BLaER1 treated with 17β-estradiol and CSF1 and Interleukin-3, amounts not matched to agents 10 nM and 100 nM (cell line): ENCODE measurements at regions not wholly inside any gene's neighbourhood (a gene's known extent, or its start where the extent isn't known, plus 50 kb on each side); places are given as distances from the start of the nearest gene placed in this dataset.

Experiments used
- H3K27ac ChIP-seq, 11 experiments: shearing (Covaris generic); formaldehyde crosslinking; 2 replicates each; pipeline ENCODE4 v1.8.1; 2022
- H3K27me3 ChIP-seq, 11 experiments: shearing (Covaris generic); formaldehyde crosslinking; 2 replicates each; pipeline ENCODE4 v1.8.1; 2022
- H3K36me3 ChIP-seq, 11 experiments: shearing (Covaris generic); formaldehyde crosslinking; 2 replicates each; pipeline ENCODE4 v1.8.1; 2022
- H3K4me1 ChIP-seq, 10 experiments: shearing (Covaris generic); formaldehyde crosslinking; 2 replicates each; pipeline ENCODE4 v1.8.1; 2022
- H3K4me2 ChIP-seq, 11 experiments: shearing (Covaris generic); formaldehyde crosslinking; 2 replicates each; pipeline ENCODE4 v1.8.1; 2022
- H3K4me3 ChIP-seq, 10 experiments: shearing (Covaris generic); formaldehyde crosslinking; 2 replicates each; pipeline ENCODE4 v1.8.1; 2022
- H3K9ac ChIP-seq, 11 experiments: shearing (Covaris generic); formaldehyde crosslinking; 2 replicates each; pipeline ENCODE4 v1.8.1; 2022
- H3K9me3 ChIP-seq, 11 experiments: shearing (Covaris generic); formaldehyde crosslinking; replicated peaks in 1 of 11; 2 replicates each; pipeline ENCODE4 v1.8.1; 2022
- H4K20me1 ChIP-seq, 11 experiments: shearing (Covaris generic); formaldehyde crosslinking; 2 replicates each; pipeline ENCODE4 v1.8.1; 2022
- Cebpa-rat ChIP-seq, 11 experiments: shearing (Covaris generic); IDR thresholded peaks; 2 replicates each; pipeline ENCODE4 v1.8.1; 2022

- Histone ChIP-seq H3K9me3 (peaks cover 0 to 4% (median 0%) of the 10 kb centered on the region in 11 experiments; a peak in 3 of 22 replicates), H3K4me2 (no peak overlapping the region), H3K27ac (no peak overlapping the region), H3K4me3 (no peak overlapping the region), H3K9ac (no peak overlapping the region), H3K4me1 (no peaks in the 10 kb centered on the region), H3K27me3 (no peaks in the 10 kb centered on the region), H4K20me1 (no peaks in the 10 kb centered on the region), H3K36me3 (no peaks in the 10 kb centered on the region)
- no peak for TF ChIP-seq Cebpa-rat (IDR thresholded peaks at IDR 0.05)
Measured at GRCh38 chr2:125681576-125681975, 974.4 kb upstream of the GYPC start.

- TF ChIP-seq Cebpa-rat (IDR thresholded peaks at IDR 0.05), result no peak
- Histone ChIP-seq H3K4me1 (no peaks in the 10 kb centered on the region), H3K4me2 (no peak overlapping the region), H3K9me3 (peaks cover 0 to 4% (median 0%) of the 10 kb centered on the region in 11 experiments; a peak in 3 of 22 replicates), H3K4me3 (no peak overlapping the region), H3K36me3 (no peaks in the 10 kb centered on the region), H3K9ac (no peak overlapping the region), H3K27me3 (no peaks in the 10 kb centered on the region), H3K27ac (no peak overlapping the region), H4K20me1 (no peaks in the 10 kb centered on the region)
Measured at GRCh38 chr2:125681976-125682805, 973.8 kb upstream of the GYPC start.

GRCh38 chr2:125684256-125684655, 971.7 kb upstream of the GYPC start:
- H3K4me3 ChIP-seq, result no peak overlapping the region
- H3K9ac ChIP-seq, result no peak overlapping the region

GRCh38 chr2:125684932-125685331, 971.0 kb upstream of the GYPC start:
- Histone ChIP-seq H3K27me3 (no peaks in the 10 kb centered on the region), H3K4me3 (no peak overlapping the region), H3K9me3 (peaks cover 0 to 4% (median 0%) of the 10 kb centered on the region in 11 experiments; a peak in 3 of 22 replicates), H3K36me3 (no peaks in the 10 kb centered on the region), H3K9ac (no peak overlapping the region), H3K4me2 (no peak overlapping the region), H3K4me1 (no peaks in the 10 kb centered on the region), H3K27ac (no peak overlapping the region), H4K20me1 (no peaks in the 10 kb centered on the region)
- no peak for TF ChIP-seq Cebpa-rat (IDR thresholded peaks at IDR 0.05)

More at GRCh38 chr2:125684256-125684655, 971.7 kb upstream of the GYPC start:
- no peaks in the 10 kb centered on the region for H3K27me3 ChIP-seq
- H4K20me1 ChIP-seq, result no peaks in the 10 kb centered on the region
- no peak overlapping the region for H3K4me2 ChIP-seq
- no peak overlapping the region for H3K27ac ChIP-seq
- H3K9me3 ChIP-seq, result peaks cover 0 to 4% (median 0%) of the 10 kb centered on the region in 11 experiments; a peak in 3 of 22 replicates
- TF ChIP-seq Cebpa-rat (IDR thresholded peaks at IDR 0.05), result no peak
- H3K4me1 ChIP-seq, result no peaks in the 10 kb centered on the region
- no peaks in the 10 kb centered on the region for H3K36me3 ChIP-seq

- H3K4me2 ChIP-seq, result no peak overlapping the region
- H3K4me1 ChIP-seq, result no peaks in the 10 kb centered on the region
- H3K9me3 ChIP-seq, result no peaks in the 10 kb centered on the region
- no peak for TF ChIP-seq Cebpa-rat (IDR thresholded peaks at IDR 0.05)
- H4K20me1 ChIP-seq, result no peaks in the 10 kb centered on the region
- no peak overlapping the region for H3K27ac ChIP-seq
- no peaks in the 10 kb centered on the region for H3K27me3 ChIP-seq
- no peak overlapping the region for H3K9ac ChIP-seq
- no peak overlapping the region for H3K4me3 ChIP-seq
- no peaks in the 10 kb centered on the region for H3K36me3 ChIP-seq
Measured at GRCh38 chr2:125696560-125696959, 959.4 kb upstream of the GYPC start.

GRCh38 chr2:125698280-125698679, 957.7 kb upstream of the GYPC start:
- H3K4me3 ChIP-seq, result no peak overlapping the region
- no peak overlapping the region for H3K4me2 ChIP-seq
- TF ChIP-seq Cebpa-rat (IDR thresholded peaks at IDR 0.05), result no peak
- no peaks in the 10 kb centered on the region for H3K9me3 ChIP-seq
- H3K27ac ChIP-seq, result no peak overlapping the region
- no peaks in the 10 kb centered on the region for H4K20me1 ChIP-seq
- H3K4me1 ChIP-seq, result no peaks in the 10 kb centered on the region
- H3K9ac ChIP-seq, result no peak overlapping the region
- H3K36me3 ChIP-seq, result no peaks in the 10 kb centered on the region
- no peaks in the 10 kb centered on the region for H3K27me3 ChIP-seq

GRCh38 chr2:125701070-125701469, 954.9 kb upstream of the GYPC start:
- Histone ChIP-seq H4K20me1 (no peaks in the 10 kb centered on the region), H3K9me3 (no peaks in the 10 kb centered on the region), H3K4me1 (no peaks in the 10 kb centered on the region), H3K4me3 (no peak overlapping the region), H3K4me2 (no peak overlapping the region), H3K27ac (no peak overlapping the region), H3K27me3 (no peaks in the 10 kb centered on the region), H3K9ac (no peak overlapping the region), H3K36me3 (no peaks in the 10 kb centered on the region)
- no peak for TF ChIP-seq Cebpa-rat (IDR thresholded peaks at IDR 0.05)

- Histone ChIP-seq H3K4me1 (no peaks in the 10 kb centered on the region), H3K36me3 (no peaks in the 10 kb centered on the region), H3K27ac (no peak overlapping the region), H3K9ac (no peak overlapping the region), H4K20me1 (no peaks in the 10 kb centered on the region), H3K27me3 (no peaks in the 10 kb centered on the region), H3K9me3 (no peaks in the 10 kb centered on the region), H3K4me2 (no peak overlapping the region), H3K4me3 (no peak overlapping the region)
- no peak for TF ChIP-seq Cebpa-rat (IDR thresholded peaks at IDR 0.05)
Measured at GRCh38 chr2:125707611-125708010, 948.3 kb upstream of the GYPC start.

- H3K4me3 ChIP-seq, result no peak overlapping the region
- H3K27ac ChIP-seq, result no peak overlapping the region
- no peak overlapping the region for H3K4me2 ChIP-seq
- H3K9me3 ChIP-seq, result no peaks in the 10 kb centered on the region
- no peaks in the 10 kb centered on the region for H4K20me1 ChIP-seq
- H3K9ac ChIP-seq, result no peak overlapping the region
- H3K27me3 ChIP-seq, result no peaks in the 10 kb centered on the region
- TF ChIP-seq Cebpa-rat (IDR thresholded peaks at IDR 0.05), result no peak
- H3K4me1 ChIP-seq, result no peaks in the 10 kb centered on the region
- H3K36me3 ChIP-seq, result no peaks in the 10 kb centered on the region
Measured at GRCh38 chr2:125710561-125710960, 945.4 kb upstream of the GYPC start.

- Histone ChIP-seq H3K36me3 (no peaks in the 10 kb centered on the region), H3K9me3 (no peaks in the 10 kb centered on the region), H3K9ac (no peak overlapping the region), H3K4me2 (no peak overlapping the region), H3K4me1 (no peaks in the 10 kb centered on the region), H3K4me3 (no peak overlapping the region), H3K27me3 (no peaks in the 10 kb centered on the region), H3K27ac (no peak overlapping the region), H4K20me1 (no peaks in the 10 kb centered on the region)
- no peak for TF ChIP-seq Cebpa-rat (IDR thresholded peaks at IDR 0.05)
Measured at GRCh38 chr2:125711075-125711474, 944.9 kb upstream of the GYPC start.
